ENCODE measurements at regions not wholly inside any gene's neighbourhood (a gene's known extent, or its start where the extent isn't known, plus 50 kb on each side); places are given as distances from the start of the nearest gene placed in this dataset.

DNA sequence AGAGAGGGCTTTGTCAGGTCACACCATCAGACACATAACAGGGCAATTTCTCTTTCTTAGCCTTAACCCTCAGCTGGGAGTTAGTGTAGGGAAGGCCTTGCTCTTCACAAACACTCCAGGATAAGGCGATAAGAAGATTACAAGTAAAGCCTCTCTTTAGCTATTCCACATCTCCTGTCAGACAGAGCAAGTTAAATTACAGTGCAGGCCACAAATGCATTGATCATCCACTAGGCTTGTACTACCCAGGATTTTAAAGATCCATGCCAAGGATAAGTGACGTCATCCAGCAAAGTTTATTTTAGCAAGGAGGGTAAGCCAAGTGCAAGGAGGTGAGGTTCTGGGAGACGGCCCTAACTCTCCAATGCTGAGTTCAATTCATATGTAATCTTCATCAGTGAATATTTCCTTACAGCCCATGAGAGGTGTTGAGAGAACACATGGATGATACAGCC, 890.6 kb upstream of the NR2F2 start:
- Histone ChIP-seq H3K4me1 (replicated peaks in 1 of 4; ENCODE audit: control insufficient read depth in 3 of 4, insufficient read depth in 4 of 4, low read length in 3 of 4) (no peaks in the 10 kb centered on the region), H3K27ac (ENCODE audit: low read depth, low read length) (no peak overlapping the region), H3K4me2 (ENCODE audit: insufficient read depth in 1 of 2, low read depth in 2 of 2, low read length in 2 of 2) (no peak overlapping the region), H3K9me3 (ENCODE audit: insufficient read depth in 2 of 2, low read depth in 1 of 2, low read length in 1 of 2) (no peaks in the 10 kb centered on the region), H3K79me1 (ENCODE audit: low read depth, low read length) (no peaks in the 10 kb centered on the region), H3K23me2 (ENCODE audit: low read depth, low read length) (no peaks in the 10 kb centered on the region), H4K8ac (ENCODE audit: extremely low read depth, insufficient read depth, low read length) (no peak overlapping the region), H2BK120ac (replicated peaks; ENCODE audit: low read depth, low read length) (no peak overlapping the region), H4K91ac (replicated peaks; ENCODE audit: insufficient read length, low read length) (no peak overlapping the region), H4K5ac (ENCODE audit: insufficient read length, low read depth, low read length) (no peak overlapping the region), H2BK12ac (ENCODE audit: low read depth, low read length) (no peak overlapping the region), H3K23ac (ENCODE audit: insufficient read length) (no peak overlapping the region), H3K56ac (replicated peaks; ENCODE audit: insufficient read length, low read depth, low read length) (no peak overlapping the region), H2AK5ac (ENCODE audit: low read depth, low read length) (no peak overlapping the region), H2BK20ac (ENCODE audit: low read length) (no peak overlapping the region), H3K4ac (replicated peaks; ENCODE audit: insufficient read length, low read depth, low read length) (no peak overlapping the region), H2BK5ac (ENCODE audit: low read depth, low read length) (no peak overlapping the region), H3K9ac (replicated peaks in 1 of 4; ENCODE audit: extremely low read depth in 1 of 4, low read depth in 3 of 4, low read length in 3 of 4) (no peak overlapping the region), H2BK15ac (ENCODE audit: low read length) (no peak overlapping the region), H3K27me3 (replicated peaks in 1 of 4; ENCODE audit: control insufficient read depth in 3 of 4, extremely low read depth in 1 of 4, insufficient read depth in 3 of 4, low read length in 3 of 4) (no peaks in the 10 kb centered on the region), H3K18ac (ENCODE audit: extremely low read depth, low read length) (no peak overlapping the region), H4K20me1 (replicated peaks in 1 of 2; ENCODE audit: control insufficient read depth in 1 of 2, insufficient read depth in 2 of 2, low read length in 2 of 2) (no peaks in the 10 kb centered on the region), H3K4me3 (ENCODE audit: extremely low read depth in 1 of 4, insufficient read depth in 2 of 4, low read depth in 3 of 4, low read length in 4 of 4) (no peak overlapping the region), H3K79me2 (ENCODE audit: control insufficient read depth in 1 of 2, insufficient read depth in 2 of 2, low read length in 2 of 2) (no peaks in the 10 kb centered on the region), H2AFZ (ENCODE audit: low read length) (0 out of 2 replicates have a peak overlapping the region, but pooled peaks have one; percentile 5), H3K36me3 (ENCODE audit: control insufficient read depth in 2 of 4, insufficient read depth in 4 of 4, low read length in 3 of 4) (no peaks in the 10 kb centered on the region), H3K14ac (ENCODE audit: insufficient read length) (no peak overlapping the region)
- ChIA-PET CTCF (ENCODE audit: partially characterized antibody) (no interaction called here), POLR2A (ENCODE audit: partially characterized antibody) (no interaction called here)
- DNase-seq (ENCODE audit: low read depth in 1 of 2, low spot score in 2 of 2) (no peak), FAIRE-seq (no peak)
- 91% methylated on average over 3 of the region's 3 CpGs; no CpG with 5 or more reads in 1 of the 2 experiments for WGBS, 2 experiments (ENCODE audit: extremely low coverage in 1 of 2, insufficient coverage in 1 of 2, insufficient read length in 1 of 2, insufficient replicate concordance in 2 of 2, low coverage in 1 of 2, low lambda C conversion rate in 2 of 2, missing lambda C conversion rate in 1 of 2)
- TF ChIP-seq CEBPB (IDR thresholded peaks at IDR 0.05; ENCODE audit: low read depth, low read length) (no peak), SP4 (IDR thresholded peaks at IDR 0.05; ENCODE audit: low read length) (no peak)

All from H1 (cell line).